ENCODE measurements at regions not wholly inside any gene's neighbourhood (a gene's known extent, or its start where the extent isn't known, plus 50 kb on each side); places are given as distances from the start of the nearest gene placed in this dataset.

- POLR2A ChIA-PET, result no interaction called here
- Mint-ChIP-seq H3K27me3 (peaks cover 0 to 3% (median 0%) of the 10 kb centered on the region in 5 donors), H3K27ac (no peak overlapping the region), H3K4me3 (no peak overlapping the region), H3K9me3 (peaks cover 0 to 22% (median 5%) of the 10 kb centered on the region in 9 donors), H3K4me1 (no peaks in the 10 kb centered on the region), H3K36me3 (peaks cover 0 to 9% (median 0%) of the 10 kb centered on the region in 3 donors)
- no peak for ATAC-seq
- DNase-seq, result no peak
Observed at GRCh38 chr9:16974436-16974835, 104.0 kb upstream of the BNC2 start.

- ATAC-seq, result no peak
- peaks cover 0 to 3% (median 0%) of the 10 kb centered on the region in 5 donors for H3K27me3 Mint-ChIP-seq
- peaks cover 0 to 4% (median 0%) of the 10 kb centered on the region in 3 donors for H3K36me3 Mint-ChIP-seq
- H3K4me3 Mint-ChIP-seq, result no peak overlapping the region
- POLR2A ChIA-PET, result no interaction called here
- no peaks in the 10 kb centered on the region for H3K4me1 Mint-ChIP-seq
- DNase-seq, result no peak
- peak overlapping the region in 1 of 10 donors; percentile 79 for H3K27ac Mint-ChIP-seq
- peaks cover 0 to 21% (median 12%) of the 10 kb centered on the region in 9 donors for H3K9me3 Mint-ChIP-seq
Observed at GRCh38 chr9:16970321-16970720, 99.9 kb upstream of the BNC2 start.

GRCh38 chr9:16964228-16964627, 93.8 kb upstream of the BNC2 start:
- Mint-ChIP-seq H3K9me3 (peaks cover 0 to 19% (median 13%) of the 10 kb centered on the region in 9 donors), H3K27me3 (no peaks in the 10 kb centered on the region), H3K27ac (no peak overlapping the region), H3K4me3 (no peak overlapping the region), H3K4me1 (no peaks in the 10 kb centered on the region), H3K36me3 (peaks cover 0 to 2% (median 0%) of the 10 kb centered on the region in 3 donors)
- ATAC-seq, result no peak
- POLR2A ChIA-PET, result no interaction called here
- no peak for DNase-seq

- peaks cover 0 to 2% (median 0%) of the 10 kb centered on the region in 3 donors for H3K36me3 Mint-ChIP-seq
- no peak overlapping the region for H3K27ac Mint-ChIP-seq
- POLR2A ChIA-PET, result no interaction called here
- H3K9me3 Mint-ChIP-seq, result peaks cover 0 to 21% (median 9%) of the 10 kb centered on the region in 9 donors
- DNase-seq, result no peak
- H3K27me3 Mint-ChIP-seq, result no peaks in the 10 kb centered on the region
- no peaks in the 10 kb centered on the region for H3K4me1 Mint-ChIP-seq
- ATAC-seq, result no peak
- H3K4me3 Mint-ChIP-seq, result no peak overlapping the region
Observed at GRCh38 chr9:16960084-16960483, 89.6 kb upstream of the BNC2 start.

GRCh38 chr9:16959391-16959790, 88.9 kb upstream of the BNC2 start:
- Mint-ChIP-seq H3K4me3 (no peak overlapping the region), H3K27ac (no peak overlapping the region), H3K36me3 (peaks cover 0 to 2% (median 0%) of the 10 kb centered on the region in 3 donors), H3K9me3 (peaks cover 0 to 19% (median 7%) of the 10 kb centered on the region in 9 donors), H3K27me3 (no peaks in the 10 kb centered on the region), H3K4me1 (no peaks in the 10 kb centered on the region)
- ATAC-seq (no peak), DNase-seq (no peak)
- POLR2A ChIA-PET, result no interaction called here

- no peak for DNase-seq
- Mint-ChIP-seq H3K4me3 (no peak overlapping the region), H3K36me3 (no peaks in the 10 kb centered on the region), H3K27ac (no peak overlapping the region), H3K27me3 (no peaks in the 10 kb centered on the region), H3K4me1 (no peaks in the 10 kb centered on the region), H3K9me3 (peaks cover 0 to 4% (median 0%) of the 10 kb centered on the region in 9 donors)
- no peak for ATAC-seq
- POLR2A ChIA-PET, result no interaction called here
Observed at GRCh38 chr9:16954040-16954439, 83.6 kb upstream of the BNC2 start.

GRCh38 chr9:16951502-16951901, 81.0 kb upstream of the BNC2 start:
- no peaks in the 10 kb centered on the region for H3K27me3 Mint-ChIP-seq
- POLR2A ChIA-PET, result no interaction called here
- H3K9me3 Mint-ChIP-seq, result peaks cover 0 to 4% (median 0%) of the 10 kb centered on the region in 9 donors
- no peaks in the 10 kb centered on the region for H3K36me3 Mint-ChIP-seq
- ATAC-seq, result no peak
- H3K4me1 Mint-ChIP-seq, result no peaks in the 10 kb centered on the region
- no peak overlapping the region for H3K27ac Mint-ChIP-seq
- DNase-seq, result no peak
- no peak overlapping the region for H3K4me3 Mint-ChIP-seq

- H3K27ac Mint-ChIP-seq, result no peak overlapping the region
- H3K36me3 Mint-ChIP-seq, result no peaks in the 10 kb centered on the region
- POLR2A ChIA-PET, result no interaction called here
- H3K9me3 Mint-ChIP-seq, result peaks cover 0 to 1% (median 0%) of the 10 kb centered on the region in 9 donors
- H3K27me3 Mint-ChIP-seq, result no peaks in the 10 kb centered on the region
- no peak for ATAC-seq
- H3K4me3 Mint-ChIP-seq, result no peak overlapping the region
- H3K4me1 Mint-ChIP-seq, result no peaks in the 10 kb centered on the region
- DNase-seq, result no peak
Observed at GRCh38 chr9:16950051-16950450, 79.6 kb upstream of the BNC2 start.

GRCh38 chr9:16930578-16930977, 60.1 kb upstream of the BNC2 start:
- Mint-ChIP-seq H3K4me3 (no peak overlapping the region), H3K9me3 (peaks cover 0 to 17% (median 7%) of the 10 kb centered on the region in 9 donors), H3K4me1 (no peaks in the 10 kb centered on the region), H3K27ac (no peak overlapping the region), H3K27me3 (no peaks in the 10 kb centered on the region), H3K36me3 (peaks cover 0 to 6% (median 0%) of the 10 kb centered on the region in 3 donors)
- ATAC-seq, result no peak
- DNase-seq, result no peak
- POLR2A ChIA-PET, result no interaction called here

GRCh38 chr9:16928179-16928945, 57.9 kb upstream of the BNC2 start:
- Mint-ChIP-seq H3K27ac (no peak overlapping the region), H3K4me3 (no peak overlapping the region), H3K27me3 (no peaks in the 10 kb centered on the region), H3K9me3 (peaks cover 0 to 9% (median 2%) of the 10 kb centered on the region in 9 donors), H3K36me3 (peaks cover 0 to 1% (median 0%) of the 10 kb centered on the region in 3 donors), H3K4me1 (no peaks in the 10 kb centered on the region)
- DNase-seq (no peak), ATAC-seq (no peak)
- POLR2A ChIA-PET, result no interaction called here

GRCh38 chr9:16925426-16925825, 55.0 kb upstream of the BNC2 start:
- POLR2A ChIA-PET, result no interaction called here
- Mint-ChIP-seq H3K4me1 (no peaks in the 10 kb centered on the region), H3K27me3 (no peaks in the 10 kb centered on the region), H3K4me3 (no peak overlapping the region), H3K9me3 (peaks cover 0 to 5% (median 2%) of the 10 kb centered on the region in 9 donors), H3K36me3 (peaks cover 0 to 1% (median 0%) of the 10 kb centered on the region in 3 donors), H3K27ac (no peak overlapping the region)
- DNase-seq, result no peak
- no peak for ATAC-seq

GRCh38 chr9:16924311-16924915, 53.9 kb upstream of the BNC2 start:
- DNase-seq (no peak), ATAC-seq (no peak)
- no peaks in the 10 kb centered on the region for H3K27me3 Mint-ChIP-seq
- H3K9me3 Mint-ChIP-seq, result peaks cover 0 to 7% (median 2%) of the 10 kb centered on the region in 9 donors
- H3K27ac Mint-ChIP-seq, result no peak overlapping the region
- H3K36me3 Mint-ChIP-seq, result peaks cover 0 to 1% (median 0%) of the 10 kb centered on the region in 3 donors
- H3K4me1 Mint-ChIP-seq, result no peaks in the 10 kb centered on the region
- H3K4me3 Mint-ChIP-seq, result no peak overlapping the region
- POLR2A ChIA-PET, result no interaction called here

- H3K9me3 Mint-ChIP-seq, result peaks cover 0 to 12% (median 3%) of the 10 kb centered on the region in 9 donors
- peaks cover 0 to 11% (median 0%) of the 10 kb centered on the region in 5 donors for H3K27me3 Mint-ChIP-seq
- no peak overlapping the region for H3K27ac Mint-ChIP-seq
- ATAC-seq, result no peak
- no peak for DNase-seq
- H3K4me1 Mint-ChIP-seq, result no peaks in the 10 kb centered on the region
- POLR2A ChIA-PET, result no interaction called here
- peaks cover 0 to 1% (median 0%) of the 10 kb centered on the region in 3 donors for H3K36me3 Mint-ChIP-seq
- no peak overlapping the region for H3K4me3 Mint-ChIP-seq
Observed at GRCh38 chr9:16921855-16922254, 51.4 kb upstream of the BNC2 start.

All from naive thymus-derived CD8-positive, alpha-beta T cell (primary cell).